Parathyroid adenoma (tissue), 2 donors: ENCODE measurements at regions not wholly inside any gene's neighbourhood (a gene's known extent, or its start where the extent isn't known, plus 50 kb on each side); places are given as distances from the start of the nearest gene placed in this dataset.

Source experiments
- H2AFZ ChIP-seq: fragments of 300-600 bp; sonication (generic); one replicate; pipeline ENCODE4 v1.7.0; 2017; ENCODE audit warnings: antibody characterized with exemption, mild to moderate bottlenecking
- H3K27ac ChIP-seq: fragments of 300-600 bp; sonication (generic); one replicate; pipeline ENCODE4 v1.7.0; 2017
- H3K27me3 ChIP-seq: fragments of 300-600 bp; sonication (generic); one replicate; pipeline ENCODE4 v1.7.0; 2017; ENCODE audit warnings: low read length; ENCODE audit not compliant: control insufficient read depth, insufficient read depth
- H3K36me3 ChIP-seq: fragments of 300-600 bp; sonication (generic); one replicate; pipeline ENCODE4 v1.7.0; 2017; ENCODE audit warnings: low read length; ENCODE audit not compliant: control insufficient read depth, insufficient read depth
- H3K4me1 ChIP-seq: fragments of 300-600 bp; sonication (generic); one replicate; pipeline ENCODE4 v1.7.0; 2017; ENCODE audit warnings: control low read depth
- H3K4me2 ChIP-seq: fragments of 300-600 bp; sonication (generic); one replicate; pipeline ENCODE4 v1.7.0; 2017; ENCODE audit warnings: low read length
- H3K4me3 ChIP-seq: fragments of 300-600 bp; sonication (generic); one replicate; pipeline ENCODE4 v1.7.0; 2017; ENCODE audit warnings: low read depth, low read length
- H3K79me2 ChIP-seq: fragments of 300-600 bp; sonication (generic); one replicate; pipeline ENCODE4 v1.7.0; 2017; ENCODE audit warnings: control low read depth
- H3K9ac ChIP-seq: fragments of 300-600 bp; sonication (generic); one replicate; pipeline ENCODE4 v1.7.0; 2017; ENCODE audit warnings: mild to moderate bottlenecking
- H3K9me3 ChIP-seq: fragments of 300-600 bp; sonication (generic); one replicate; pipeline ENCODE4 v1.7.0; 2017; ENCODE audit warnings: low read length; ENCODE audit not compliant: control insufficient read depth
- TF ChIP-seq, protein P1 (sequence below): fragments of 300-600 bp; sonication (generic); IDR thresholded peaks from one replicate; pipeline ENCODE4 v1.7.0; 2017; ENCODE audit warnings: antibody characterized with exemption, mild to moderate bottlenecking
- donor health status: primary hyperparathyroidism.

DNA sequence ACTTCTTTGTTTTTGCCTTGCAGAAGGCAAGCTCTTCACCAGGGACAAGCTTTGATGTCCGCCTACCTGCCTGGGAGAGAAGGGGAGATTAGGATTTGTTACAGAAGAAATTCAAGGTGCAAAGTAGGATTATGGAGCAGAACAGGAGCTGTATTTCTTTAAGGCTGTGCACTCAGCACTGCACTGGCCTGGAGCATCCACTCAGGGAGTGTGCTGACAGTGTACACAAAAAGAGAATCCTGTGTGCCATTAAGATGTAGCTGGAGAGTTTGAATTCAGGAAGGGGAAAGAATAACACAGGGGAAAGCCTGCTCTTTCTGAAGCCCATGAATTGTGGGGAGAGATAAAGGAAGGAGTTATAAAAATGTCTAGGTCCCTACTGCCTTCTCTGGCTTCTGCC, 137.7 kb upstream of the ETS2 start:
- H3K9ac ChIP-seq, result no peak overlapping the region
- TF ChIP-seq, protein P1, sequence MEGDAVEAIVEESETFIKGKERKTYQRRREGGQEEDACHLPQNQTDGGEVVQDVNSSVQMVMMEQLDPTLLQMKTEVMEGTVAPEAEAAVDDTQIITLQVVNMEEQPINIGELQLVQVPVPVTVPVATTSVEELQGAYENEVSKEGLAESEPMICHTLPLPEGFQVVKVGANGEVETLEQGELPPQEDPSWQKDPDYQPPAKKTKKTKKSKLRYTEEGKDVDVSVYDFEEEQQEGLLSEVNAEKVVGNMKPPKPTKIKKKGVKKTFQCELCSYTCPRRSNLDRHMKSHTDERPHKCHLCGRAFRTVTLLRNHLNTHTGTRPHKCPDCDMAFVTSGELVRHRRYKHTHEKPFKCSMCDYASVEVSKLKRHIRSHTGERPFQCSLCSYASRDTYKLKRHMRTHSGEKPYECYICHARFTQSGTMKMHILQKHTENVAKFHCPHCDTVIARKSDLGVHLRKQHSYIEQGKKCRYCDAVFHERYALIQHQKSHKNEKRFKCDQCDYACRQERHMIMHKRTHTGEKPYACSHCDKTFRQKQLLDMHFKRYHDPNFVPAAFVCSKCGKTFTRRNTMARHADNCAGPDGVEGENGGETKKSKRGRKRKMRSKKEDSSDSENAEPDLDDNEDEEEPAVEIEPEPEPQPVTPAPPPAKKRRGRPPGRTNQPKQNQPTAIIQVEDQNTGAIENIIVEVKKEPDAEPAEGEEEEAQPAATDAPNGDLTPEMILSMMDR, result no peak
- H3K9me3 ChIP-seq, result no peaks in the 10 kb centered on the region
- no peak overlapping the region for H3K4me2 ChIP-seq
- no peaks in the 10 kb centered on the region for H3K4me1 ChIP-seq
- H3K4me3 ChIP-seq, result no peak overlapping the region
- H3K27me3 ChIP-seq, result no peaks in the 10 kb centered on the region
- H3K79me2 ChIP-seq, result no peaks in the 10 kb centered on the region
- no peak overlapping the region for H3K27ac ChIP-seq
- H3K36me3 ChIP-seq, result no peaks in the 10 kb centered on the region
- no peak overlapping the region for H2AFZ ChIP-seq

DNA sequence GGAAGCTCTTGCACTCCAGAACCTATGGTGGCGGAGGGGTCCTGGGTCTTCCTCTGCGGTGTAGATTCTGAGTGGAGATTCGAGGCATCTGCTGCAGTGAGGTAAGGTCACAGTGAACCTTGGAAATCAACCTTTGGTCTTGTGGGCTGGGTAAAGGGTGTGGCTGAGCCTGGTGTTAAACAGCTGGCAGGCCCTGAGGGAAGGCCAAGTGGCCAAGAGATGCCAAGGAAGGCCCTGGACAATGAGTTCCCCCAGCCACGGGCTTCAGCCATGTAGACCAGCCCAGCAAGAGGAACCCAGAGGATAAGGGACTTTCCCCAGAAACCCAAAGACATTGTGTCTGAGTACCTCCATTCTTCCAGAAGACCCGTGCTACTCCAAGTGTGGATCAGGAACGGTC, 137.2 kb upstream of the ETS2 start:
- Histone ChIP-seq H3K36me3 (no peaks in the 10 kb centered on the region), H3K4me3 (no peak overlapping the region), H3K4me2 (no peak overlapping the region), H3K4me1 (no peaks in the 10 kb centered on the region), H3K79me2 (no peaks in the 10 kb centered on the region), H3K27me3 (no peaks in the 10 kb centered on the region), H3K9ac (no peak overlapping the region), H2AFZ (no peak overlapping the region), H3K9me3 (no peaks in the 10 kb centered on the region), H3K27ac (no peak overlapping the region)
- TF ChIP-seq, protein P1, result no peak

DNA sequence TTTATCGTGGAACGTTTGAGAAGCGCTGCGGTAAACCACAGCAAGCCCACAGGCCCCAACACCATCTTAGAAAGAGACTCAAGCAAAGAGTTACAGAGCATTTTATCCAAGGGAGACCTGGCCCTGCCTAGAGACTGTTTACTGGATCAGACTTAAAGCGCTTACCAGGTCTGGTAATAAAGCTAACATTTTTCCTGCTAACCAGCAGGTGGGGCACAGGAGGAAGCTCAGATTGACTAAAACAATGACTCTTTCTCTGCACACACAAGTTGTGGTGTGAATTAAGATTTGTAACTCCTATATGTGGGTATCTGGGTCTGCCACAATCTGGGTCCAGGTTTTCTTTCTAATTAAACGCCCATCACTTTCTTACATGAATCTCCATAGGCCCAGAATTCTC, 136.5 kb upstream of the ETS2 start:
- Histone ChIP-seq H3K27ac (no peak overlapping the region), H3K9me3 (no peaks in the 10 kb centered on the region), H3K4me2 (no peak overlapping the region), H3K4me3 (no peak overlapping the region), H3K4me1 (no peaks in the 10 kb centered on the region), H3K9ac (no peak overlapping the region), H2AFZ (no peak overlapping the region), H3K27me3 (no peaks in the 10 kb centered on the region), H3K36me3 (no peaks in the 10 kb centered on the region), H3K79me2 (no peaks in the 10 kb centered on the region)
- TF ChIP-seq, protein P1, result peak; percentile 27

DNA sequence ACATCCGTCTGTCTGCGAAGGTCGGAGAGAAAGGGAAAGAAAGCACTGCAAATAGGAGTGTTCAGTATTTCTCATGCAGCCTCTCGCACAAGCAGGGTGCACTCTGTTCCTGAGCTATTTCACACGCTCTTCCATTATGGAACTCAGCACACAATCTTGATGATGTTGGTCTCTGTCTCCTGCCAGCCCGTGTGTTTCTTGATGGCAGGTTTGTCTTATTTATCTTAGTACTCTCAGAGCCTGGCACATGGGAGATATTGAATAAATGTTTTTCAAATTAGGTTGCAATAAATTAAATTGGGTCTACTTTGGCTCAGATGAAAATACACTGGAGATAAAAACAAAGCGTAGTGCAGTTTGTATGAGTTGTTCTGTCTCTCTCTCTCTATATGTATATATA, 134.9 kb upstream of the ETS2 start:
- Histone ChIP-seq H3K79me2 (no peaks in the 10 kb centered on the region), H3K27ac (no peak overlapping the region), H3K9me3 (no peaks in the 10 kb centered on the region), H2AFZ (no peak overlapping the region), H3K4me2 (no peak overlapping the region), H3K4me3 (no peak overlapping the region), H3K9ac (no peak overlapping the region), H3K4me1 (no peaks in the 10 kb centered on the region), H3K27me3 (no peaks in the 10 kb centered on the region), H3K36me3 (no peaks in the 10 kb centered on the region)
- TF ChIP-seq, protein P1, result no peak

DNA sequence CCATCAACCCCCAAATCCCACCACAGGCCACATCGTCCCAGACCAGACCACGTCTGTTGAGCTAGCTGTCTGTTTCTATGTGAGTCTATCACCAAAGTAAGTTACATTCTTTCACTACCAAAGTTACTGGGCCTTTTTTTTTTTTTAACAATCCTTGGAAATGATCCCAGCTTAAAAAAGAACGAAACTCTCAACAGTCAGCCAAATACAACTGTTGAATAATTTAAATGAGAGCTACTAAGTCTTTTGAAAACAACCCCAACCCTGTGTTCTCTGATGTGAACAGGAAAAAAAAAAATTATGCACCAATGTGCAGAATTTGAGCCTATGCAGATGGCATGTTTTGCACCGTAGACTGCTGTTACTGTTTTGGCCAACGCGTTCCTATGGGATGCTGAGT, 134.0 kb upstream of the ETS2 start:
- H3K4me3 ChIP-seq, result no peak overlapping the region
- H3K4me2 ChIP-seq, result no peak overlapping the region
- TF ChIP-seq, protein P1, result no peak

More for the DNA sequence above, 134.0 kb upstream of the ETS2 start:
- H2AFZ ChIP-seq, result no peak overlapping the region
- H3K27ac ChIP-seq, result no peak overlapping the region
- no peaks in the 10 kb centered on the region for H3K27me3 ChIP-seq
- H3K79me2 ChIP-seq, result no peaks in the 10 kb centered on the region
- no peak overlapping the region for H3K9ac ChIP-seq
- H3K9me3 ChIP-seq, result no peaks in the 10 kb centered on the region
- no peaks in the 10 kb centered on the region for H3K36me3 ChIP-seq
- H3K4me1 ChIP-seq, result no peaks in the 10 kb centered on the region
